CD14-positive monocyte (primary cell): ENCODE measurements at regions not wholly inside any gene's neighbourhood (a gene's known extent, or its start where the extent isn't known, plus 50 kb on each side); places are given as distances from the start of the nearest gene placed in this dataset.

Experiments
- DNase-seq, 3 donors: peaks; one replicate each; pipeline ENCODE4 v3.0.0-alpha.2; 2011 to 2022
- H2AFZ ChIP-seq: 2 replicates; pipeline ENCODE4 v1.6.0; 2012; ENCODE audit warnings: mild to moderate bottlenecking, low read depth, low read length, inconsistent platforms; ENCODE audit not compliant: insufficient read depth, poor library complexity, severe bottlenecking
- H3K27ac ChIP-seq, 2 donors: 1 replicate in 1 of 2; 2 replicates in 1 of 2; pipeline ENCODE4 v1.5.1; 2012 to 2013; ENCODE audit warnings: low read length in 2 of 2, control low read depth in 1 of 2, inconsistent platforms in 1 of 2, low read depth in 1 of 2, mild to moderate bottlenecking in 1 of 2
- H3K27me3 ChIP-seq, 2 donors: one replicate each; pipeline versions ENCODE4 v1.6.0 to v1.6.1; 2011 to 2013; ENCODE audit warnings: low read length in 2 of 2; ENCODE audit not compliant: control insufficient read depth in 2 of 2, insufficient read depth in 2 of 2
- H3K36me3 ChIP-seq, 2 donors: replicated peaks in 1 of 2; 1 replicate in 1 of 2; 2 replicates in 1 of 2; pipeline versions ENCODE4 v1.5.1 to v1.6.1; 2012 to 2013; ENCODE audit warnings: low read length in 2 of 2, control low read depth in 1 of 2, inconsistent platforms in 1 of 2, mild to moderate bottlenecking in 1 of 2; ENCODE audit not compliant: insufficient read depth in 2 of 2, control insufficient read depth in 1 of 2
- H3K4me1 ChIP-seq, 2 donors: 1 replicate in 1 of 2; 2 replicates in 1 of 2; pipeline versions ENCODE4 v1.5.1 to v1.6.1; 2012 to 2013; ENCODE audit warnings: low read length in 2 of 2, control low read depth in 1 of 2, inconsistent platforms in 1 of 2, mild to moderate bottlenecking in 1 of 2, moderate library complexity in 1 of 2; ENCODE audit not compliant: insufficient read depth in 2 of 2, control insufficient read depth in 1 of 2
- H3K4me2 ChIP-seq: replicated peaks from 2 replicates; pipeline ENCODE3; 2012; ENCODE audit warnings: low read length, moderate library complexity, mild to moderate bottlenecking; ENCODE audit not compliant: poor library complexity, severe bottlenecking; ENCODE audit errors: extremely low read depth
- H3K4me3 ChIP-seq, 3 experiments: fragments of 200-600 bp in 1 of 3; sonication (generic) in 1 of 3; replicated peaks in 1 of 3; 1 replicate in 2 of 3; 2 replicates in 1 of 3; pipeline ENCODE4 v1.5.1; 2011 to 2013; ENCODE audit warnings: low read length in 3 of 3, mild to moderate bottlenecking in 3 of 3, control low read depth in 2 of 3, low read depth in 2 of 3, inconsistent platforms in 1 of 3, moderate library complexity in 1 of 3
- H3K79me2 ChIP-seq: 2 replicates; pipeline ENCODE4 v1.6.0; 2012; ENCODE audit warnings: mild to moderate bottlenecking, control low read depth, inconsistent platforms, low read length, moderate library complexity; ENCODE audit not compliant: insufficient read depth
- H3K9ac ChIP-seq: 2 replicates; pipeline ENCODE4 v1.6.0; 2017; ENCODE audit warnings: low read length, mild to moderate bottlenecking; ENCODE audit not compliant: insufficient read depth, poor library complexity, severe bottlenecking
- H3K9me3 ChIP-seq, 2 donors: replicated peaks in 1 of 2; 1 replicate in 1 of 2; 2 replicates in 1 of 2; pipeline versions ENCODE4 v1.5.1 to v1.6.1; 2012 to 2013; ENCODE audit warnings: low read length in 2 of 2, control low read depth in 1 of 2; ENCODE audit not compliant: control insufficient read depth in 1 of 2, insufficient read depth in 1 of 2
- H4K20me1 ChIP-seq: 2 replicates; pipeline ENCODE4 v1.6.0; 2012; ENCODE audit warnings: mild to moderate bottlenecking, low read length, control low read depth, moderate library complexity; ENCODE audit not compliant: insufficient read depth
- H3K27ac Mint-ChIP-seq, 7 donors: one replicate each; pipeline ENCODE4 v1.8.0; 2020; ENCODE audit warnings: mild to moderate bottlenecking in 7 of 7, mixed read lengths in 7 of 7, moderate library complexity in 6 of 7, inconsistent platforms in 2 of 7
- H3K27me3 Mint-ChIP-seq, 3 donors: one replicate each; pipeline ENCODE4 v1.8.0; 2021 to 2022; ENCODE audit warnings: low read depth in 3 of 3, mild to moderate bottlenecking in 3 of 3, mixed read lengths in 3 of 3, moderate library complexity in 3 of 3, inconsistent platforms in 1 of 3
- H3K36me3 Mint-ChIP-seq, 2 donors: one replicate each; pipeline ENCODE4 v1.8.0; 2020; ENCODE audit warnings: mixed read lengths in 2 of 2, inconsistent platforms in 1 of 2, mild to moderate bottlenecking in 1 of 2
- H3K4me1 Mint-ChIP-seq: one replicate; pipeline ENCODE4 v1.8.0; 2020; ENCODE audit warnings: mild to moderate bottlenecking, mixed read lengths
- H3K4me3 Mint-ChIP-seq, 2 donors: one replicate each; pipeline ENCODE4 v1.8.0; 2020; ENCODE audit warnings: mild to moderate bottlenecking in 2 of 2, mixed read lengths in 2 of 2, moderate library complexity in 1 of 2
- H3K9me3 Mint-ChIP-seq, 7 donors: one replicate each; pipeline ENCODE4 v1.8.0; 2020 to 2022; ENCODE audit warnings: mixed read lengths in 7 of 7, mild to moderate bottlenecking in 6 of 7, moderate library complexity in 6 of 7, inconsistent platforms in 2 of 7
- WGBS: methylation state at CpG from one replicate; pipeline ENCODE4 v1.1.5; 2013; ENCODE audit warnings: missing lambda C conversion rate; ENCODE audit not compliant: insufficient coverage; 5-methylcytosine and 5-hydroxymethylcytosine counted together
- intact Hi-C, 2 donors: fragments of 100-400 bp; cut with micrococcal nuclease; formaldehyde crosslinking; loops; one replicate each; pipeline versions ENCODE4 v1.15.0 to v1.15.1; 2023
- TF ChIP-seq, protein P1 (sequence below): fragments of 200-600 bp; IDR thresholded peaks from one replicate; pipeline ENCODE4 v1.8.0; 2022; ENCODE audit warnings: antibody characterized with exemption, mild to moderate bottlenecking

- no peak for DNase-seq
- Histone ChIP-seq H3K36me3 (no peaks in the 10 kb centered on the region), H3K9me3 (no peaks in the 10 kb centered on the region), H3K27ac (no peak overlapping the region), H3K4me2 (no peak overlapping the region), H3K27me3 (no peaks in the 10 kb centered on the region), H3K4me1 (no peaks in the 10 kb centered on the region), H3K9ac (no peak overlapping the region), H4K20me1 (no peaks in the 10 kb centered on the region), H2AFZ (no peak overlapping the region), H3K4me3 (no peak overlapping the region), H3K79me2 (no peaks in the 10 kb centered on the region)
- no peaks in the 10 kb centered on the region for H3K4me1 Mint-ChIP-seq
- H3K4me3 Mint-ChIP-seq = no peak overlapping the region
- peaks cover 3 to 8% (median 7%) of the 10 kb centered on the region in 3 donors for H3K27me3 Mint-ChIP-seq
- H3K9me3 Mint-ChIP-seq = peaks cover 0 to 2% (median 2%) of the 10 kb centered on the region in 7 donors
- no peaks in the 10 kb centered on the region for H3K36me3 Mint-ChIP-seq
- WGBS = 92% methylated on average over 1 of the region's 3 CpGs
- no peak overlapping the region for H3K27ac Mint-ChIP-seq
- TF ChIP-seq, protein P1, sequence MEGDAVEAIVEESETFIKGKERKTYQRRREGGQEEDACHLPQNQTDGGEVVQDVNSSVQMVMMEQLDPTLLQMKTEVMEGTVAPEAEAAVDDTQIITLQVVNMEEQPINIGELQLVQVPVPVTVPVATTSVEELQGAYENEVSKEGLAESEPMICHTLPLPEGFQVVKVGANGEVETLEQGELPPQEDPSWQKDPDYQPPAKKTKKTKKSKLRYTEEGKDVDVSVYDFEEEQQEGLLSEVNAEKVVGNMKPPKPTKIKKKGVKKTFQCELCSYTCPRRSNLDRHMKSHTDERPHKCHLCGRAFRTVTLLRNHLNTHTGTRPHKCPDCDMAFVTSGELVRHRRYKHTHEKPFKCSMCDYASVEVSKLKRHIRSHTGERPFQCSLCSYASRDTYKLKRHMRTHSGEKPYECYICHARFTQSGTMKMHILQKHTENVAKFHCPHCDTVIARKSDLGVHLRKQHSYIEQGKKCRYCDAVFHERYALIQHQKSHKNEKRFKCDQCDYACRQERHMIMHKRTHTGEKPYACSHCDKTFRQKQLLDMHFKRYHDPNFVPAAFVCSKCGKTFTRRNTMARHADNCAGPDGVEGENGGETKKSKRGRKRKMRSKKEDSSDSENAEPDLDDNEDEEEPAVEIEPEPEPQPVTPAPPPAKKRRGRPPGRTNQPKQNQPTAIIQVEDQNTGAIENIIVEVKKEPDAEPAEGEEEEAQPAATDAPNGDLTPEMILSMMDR = no peak
- intact Hi-C loops = no loop called here
These were observed 82.0 kb upstream of the ESRRB start for GRCh38 chr14:76293923-76294322.

DNA sequence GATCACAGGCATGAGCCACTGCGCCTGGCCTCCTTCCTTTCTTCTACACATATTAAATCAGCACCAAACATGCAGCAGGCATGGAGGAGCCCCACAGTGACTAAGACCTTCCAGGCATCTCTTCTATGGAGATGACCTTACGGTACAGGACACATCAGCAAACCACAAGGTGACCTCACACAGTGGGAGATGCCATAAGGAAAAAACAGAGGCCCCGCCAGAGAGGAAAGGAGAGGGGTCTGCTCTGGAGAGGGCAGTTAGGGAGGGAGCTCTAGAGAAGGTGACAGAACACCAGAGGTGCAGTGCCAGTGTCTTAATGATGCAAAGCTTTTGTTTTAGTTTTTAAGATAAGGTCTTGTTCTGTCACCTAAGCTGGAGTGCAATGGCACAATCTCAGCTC, 81.1 kb upstream of the ESRRB start:
- no peak overlapping the region for H2AFZ ChIP-seq
- no peak overlapping the region for H3K27ac ChIP-seq
- no peaks in the 10 kb centered on the region for H3K27me3 ChIP-seq
- no peaks in the 10 kb centered on the region for H3K4me1 ChIP-seq
- H3K9me3 ChIP-seq = no peaks in the 10 kb centered on the region
- Mint-ChIP-seq H3K4me1 (no peaks in the 10 kb centered on the region), H3K4me3 (no peak overlapping the region), H3K36me3 (no peaks in the 10 kb centered on the region), H3K27me3 (peaks cover 3 to 8% (median 7%) of the 10 kb centered on the region in 3 donors), H3K27ac (no peak overlapping the region), H3K9me3 (peaks cover 0 to 5% (median 2%) of the 10 kb centered on the region in 7 donors)
- DNase-seq = no peak
- H3K9ac ChIP-seq = no peak overlapping the region
- no peak overlapping the region for H3K4me3 ChIP-seq
- no peaks in the 10 kb centered on the region for H3K36me3 ChIP-seq
- intact Hi-C loops = no loop called here
- no peaks in the 10 kb centered on the region for H4K20me1 ChIP-seq
- TF ChIP-seq, protein P1 = no peak
- H3K4me2 ChIP-seq = no peak overlapping the region
- H3K79me2 ChIP-seq = no peaks in the 10 kb centered on the region
- WGBS = 90% methylated on average over 2 of the region's 3 CpGs
